ENCODE measurements at regions not wholly inside any gene's neighbourhood (a gene's known extent, or its start where the extent isn't known, plus 50 kb on each side); places are given as distances from the start of the nearest gene placed in this dataset.

GRCh38 chr7:22896917-22897316 is 74.3 kb upstream of the TOMM7 start:
- TF ChIP-seq, protein P1, sequence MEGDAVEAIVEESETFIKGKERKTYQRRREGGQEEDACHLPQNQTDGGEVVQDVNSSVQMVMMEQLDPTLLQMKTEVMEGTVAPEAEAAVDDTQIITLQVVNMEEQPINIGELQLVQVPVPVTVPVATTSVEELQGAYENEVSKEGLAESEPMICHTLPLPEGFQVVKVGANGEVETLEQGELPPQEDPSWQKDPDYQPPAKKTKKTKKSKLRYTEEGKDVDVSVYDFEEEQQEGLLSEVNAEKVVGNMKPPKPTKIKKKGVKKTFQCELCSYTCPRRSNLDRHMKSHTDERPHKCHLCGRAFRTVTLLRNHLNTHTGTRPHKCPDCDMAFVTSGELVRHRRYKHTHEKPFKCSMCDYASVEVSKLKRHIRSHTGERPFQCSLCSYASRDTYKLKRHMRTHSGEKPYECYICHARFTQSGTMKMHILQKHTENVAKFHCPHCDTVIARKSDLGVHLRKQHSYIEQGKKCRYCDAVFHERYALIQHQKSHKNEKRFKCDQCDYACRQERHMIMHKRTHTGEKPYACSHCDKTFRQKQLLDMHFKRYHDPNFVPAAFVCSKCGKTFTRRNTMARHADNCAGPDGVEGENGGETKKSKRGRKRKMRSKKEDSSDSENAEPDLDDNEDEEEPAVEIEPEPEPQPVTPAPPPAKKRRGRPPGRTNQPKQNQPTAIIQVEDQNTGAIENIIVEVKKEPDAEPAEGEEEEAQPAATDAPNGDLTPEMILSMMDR (IDR thresholded peaks at IDR 0.05; ENCODE audit: poor library complexity), result no peak
- no peak for TF ChIP-seq EZH2 (IDR thresholded peaks at IDR 0.05; ENCODE audit: borderline replicate concordance)
